BE2C (cell line): ENCODE measurements at regions not wholly inside any gene's neighbourhood (a gene's known extent, or its start where the extent isn't known, plus 50 kb on each side); places are given as distances from the start of the nearest gene placed in this dataset.

Experiments
- DNase-seq: peaks from one replicate; pipeline ENCODE4 v3.0.0-alpha.2; 2020
- H3K27me3 ChIP-seq: fragments of 250-450 bp; sonication (Bioruptor Pico); 2 replicates; pipeline ENCODE4 v1.5.1; 2020; ENCODE audit warnings: mild to moderate bottlenecking
- H3K36me3 ChIP-seq: fragments of 250-450 bp; sonication (Bioruptor Pico); 2 replicates; pipeline ENCODE4 v1.5.1; 2020; ENCODE audit warnings: mild to moderate bottlenecking
- H3K4me1 ChIP-seq: fragments of 250-450 bp; sonication (Bioruptor Pico); 2 replicates; pipeline ENCODE4 v1.5.1; 2020
- H3K4me3 ChIP-seq: 2 replicates; pipeline ENCODE4 v1.5.1; 2011; ENCODE audit warnings: low read depth, low read length
- H3K9me3 ChIP-seq: fragments of 250-450 bp; sonication (Bioruptor Pico); 2 replicates; pipeline ENCODE4 v1.5.1; 2020
- TF ChIP-seq, protein P1 (sequence below): IDR thresholded peaks from 2 replicates; pipeline ENCODE4 v1.5.1; 2012; ENCODE audit warnings: mild to moderate bottlenecking, low read depth, low read length

DNA sequence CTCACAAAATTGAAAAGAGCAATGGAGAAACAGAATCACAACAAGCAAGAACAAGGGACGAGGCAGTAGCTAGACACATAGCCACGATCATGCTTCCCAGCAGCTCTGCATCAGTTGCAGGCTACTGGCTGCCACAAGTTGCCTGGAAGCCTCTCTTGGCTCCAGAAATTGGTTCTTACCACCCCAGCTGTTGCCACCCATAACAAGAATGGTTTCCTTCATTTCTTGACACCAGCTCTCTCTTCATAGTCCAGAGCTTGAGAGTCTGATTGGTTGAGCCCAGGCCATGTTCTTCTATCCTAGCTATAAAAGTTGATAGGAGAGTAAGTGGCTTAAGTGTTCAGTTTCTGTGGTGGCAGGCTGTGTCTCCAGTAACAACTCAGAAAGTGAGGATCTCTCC lies 210.7 kb upstream of the ANKRD55 start:
- Histone ChIP-seq H3K4me3 (no peak overlapping the region), H3K4me1 (no peaks in the 10 kb centered on the region)
- no peak for DNase-seq

DNA sequence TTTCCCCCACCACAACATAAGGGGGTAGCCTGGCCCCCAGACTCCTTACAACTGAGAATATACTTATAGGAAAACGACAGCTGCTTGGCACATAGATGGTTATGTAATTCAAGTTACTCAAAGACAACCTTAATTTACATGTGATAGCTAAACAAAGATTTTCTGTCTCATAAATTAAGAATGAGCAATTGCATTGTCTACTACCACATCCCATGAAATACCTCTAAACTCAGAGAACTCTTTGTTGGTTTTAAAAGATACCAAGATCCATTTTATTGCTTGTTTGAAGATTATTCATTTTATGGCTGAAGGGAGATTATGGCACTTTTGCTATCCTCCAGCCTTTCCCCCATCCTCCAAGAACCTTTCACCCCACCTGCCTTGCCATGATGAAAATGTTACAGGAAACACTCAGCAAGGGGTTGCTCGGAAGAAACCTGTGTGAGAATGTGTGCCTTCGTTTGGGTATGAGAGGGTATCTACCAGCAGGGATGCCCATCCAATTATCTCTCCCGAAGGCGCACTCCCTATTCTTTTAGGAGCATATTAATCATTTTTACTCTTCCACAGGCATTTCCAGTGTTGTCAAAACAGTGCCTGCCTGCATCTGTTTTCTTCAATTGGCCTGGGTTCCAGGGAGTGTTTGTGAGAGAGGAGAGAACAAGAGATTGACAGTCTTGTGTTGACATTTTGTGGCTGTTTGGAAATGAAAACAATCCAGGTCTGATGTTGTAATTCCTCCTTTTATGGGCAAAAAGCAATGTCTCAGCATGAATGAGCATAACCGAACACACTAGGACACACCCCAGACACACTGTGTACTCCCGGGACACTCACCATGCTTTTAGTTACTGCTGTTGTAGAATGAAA lies 208.0 kb upstream of the ANKRD55 start:
- H3K9me3 ChIP-seq, result no peaks in the 10 kb centered on the region

More for the DNA sequence above, 210.7 kb upstream of the ANKRD55 start:
- H3K9me3 ChIP-seq, result no peaks in the 10 kb centered on the region
- H3K27me3 ChIP-seq, result no peaks in the 10 kb centered on the region
- H3K36me3 ChIP-seq, result no peaks in the 10 kb centered on the region
- TF ChIP-seq, protein P1, sequence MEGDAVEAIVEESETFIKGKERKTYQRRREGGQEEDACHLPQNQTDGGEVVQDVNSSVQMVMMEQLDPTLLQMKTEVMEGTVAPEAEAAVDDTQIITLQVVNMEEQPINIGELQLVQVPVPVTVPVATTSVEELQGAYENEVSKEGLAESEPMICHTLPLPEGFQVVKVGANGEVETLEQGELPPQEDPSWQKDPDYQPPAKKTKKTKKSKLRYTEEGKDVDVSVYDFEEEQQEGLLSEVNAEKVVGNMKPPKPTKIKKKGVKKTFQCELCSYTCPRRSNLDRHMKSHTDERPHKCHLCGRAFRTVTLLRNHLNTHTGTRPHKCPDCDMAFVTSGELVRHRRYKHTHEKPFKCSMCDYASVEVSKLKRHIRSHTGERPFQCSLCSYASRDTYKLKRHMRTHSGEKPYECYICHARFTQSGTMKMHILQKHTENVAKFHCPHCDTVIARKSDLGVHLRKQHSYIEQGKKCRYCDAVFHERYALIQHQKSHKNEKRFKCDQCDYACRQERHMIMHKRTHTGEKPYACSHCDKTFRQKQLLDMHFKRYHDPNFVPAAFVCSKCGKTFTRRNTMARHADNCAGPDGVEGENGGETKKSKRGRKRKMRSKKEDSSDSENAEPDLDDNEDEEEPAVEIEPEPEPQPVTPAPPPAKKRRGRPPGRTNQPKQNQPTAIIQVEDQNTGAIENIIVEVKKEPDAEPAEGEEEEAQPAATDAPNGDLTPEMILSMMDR, result no peak

DNA sequence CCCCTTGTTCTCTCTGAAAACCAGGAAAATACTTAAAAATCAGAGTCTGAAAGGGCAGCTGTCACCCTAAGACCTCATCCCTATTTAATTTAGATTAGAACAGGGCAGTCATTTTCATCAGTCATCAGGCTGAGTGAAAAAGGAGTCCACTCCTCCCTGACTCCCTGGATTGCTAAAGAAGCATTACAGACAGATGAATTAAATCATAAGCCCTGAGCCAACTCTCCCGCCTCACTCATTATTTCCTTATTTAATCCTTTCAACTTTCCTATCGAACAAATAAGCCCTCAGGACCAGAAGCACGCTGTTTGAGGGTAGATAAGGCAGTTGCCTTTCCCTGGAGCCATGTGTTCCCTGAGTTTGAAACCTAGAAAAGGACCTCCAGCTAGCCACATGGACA lies 201.9 kb upstream of the ANKRD55 start:
- TF ChIP-seq, protein P1, result no peak
- 0 out of 2 replicates have a peak, but pooled peaks cover 3% of the 10 kb centered on the region for H3K4me1 ChIP-seq
- no peaks in the 10 kb centered on the region for H3K9me3 ChIP-seq
- H3K36me3 ChIP-seq, result no peaks in the 10 kb centered on the region
- H3K4me3 ChIP-seq, result no peak overlapping the region
- H3K27me3 ChIP-seq, result no peaks in the 10 kb centered on the region
- DNase-seq, result no peak

More for the DNA sequence above, 208.0 kb upstream of the ANKRD55 start:
- TF ChIP-seq, protein P1, result no peak
- no peaks in the 10 kb centered on the region for H3K4me1 ChIP-seq
- no peaks in the 10 kb centered on the region for H3K27me3 ChIP-seq
- no peak overlapping the region for H3K4me3 ChIP-seq
- H3K36me3 ChIP-seq, result no peaks in the 10 kb centered on the region
- DNase-seq, result no peak

DNA sequence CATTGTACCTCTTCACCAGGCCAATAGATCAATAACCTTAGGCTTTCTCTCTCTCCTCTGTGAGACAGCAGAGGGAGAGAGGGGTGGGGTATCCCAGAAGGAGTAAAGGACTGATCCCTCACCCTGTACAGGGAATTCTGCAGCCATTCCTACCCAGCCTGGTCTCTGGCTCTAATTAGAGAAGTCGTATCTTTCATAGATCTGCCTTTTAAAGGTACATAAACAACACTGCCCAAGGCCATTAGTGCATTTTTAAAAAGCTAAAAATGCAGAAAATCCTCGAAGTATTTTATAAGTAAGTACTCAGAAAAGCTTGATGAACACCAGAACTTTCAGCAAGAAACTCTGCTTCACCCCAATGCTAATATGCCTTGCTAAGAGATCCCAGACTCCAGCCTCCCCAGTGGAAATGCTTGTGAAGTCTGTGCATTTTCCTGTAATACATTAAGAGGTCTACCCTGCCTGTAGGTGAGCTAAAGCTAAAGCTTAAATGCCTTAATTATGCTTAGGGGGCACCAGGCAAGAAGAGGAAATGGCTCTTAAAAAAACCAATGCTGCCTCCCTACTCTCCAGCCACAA lies 200.0 kb upstream of the ANKRD55 start:
- no peaks in the 10 kb centered on the region for H3K27me3 ChIP-seq
- TF ChIP-seq, protein P1, result no peak
- H3K4me3 ChIP-seq, result no peak overlapping the region
- no peaks in the 10 kb centered on the region for H3K36me3 ChIP-seq
- no peaks in the 10 kb centered on the region for H3K9me3 ChIP-seq
- H3K4me1 ChIP-seq, result peaks cover 9% of the 10 kb centered on the region; the same call in 1 of the 2 replicates
- no peak for DNase-seq

DNA sequence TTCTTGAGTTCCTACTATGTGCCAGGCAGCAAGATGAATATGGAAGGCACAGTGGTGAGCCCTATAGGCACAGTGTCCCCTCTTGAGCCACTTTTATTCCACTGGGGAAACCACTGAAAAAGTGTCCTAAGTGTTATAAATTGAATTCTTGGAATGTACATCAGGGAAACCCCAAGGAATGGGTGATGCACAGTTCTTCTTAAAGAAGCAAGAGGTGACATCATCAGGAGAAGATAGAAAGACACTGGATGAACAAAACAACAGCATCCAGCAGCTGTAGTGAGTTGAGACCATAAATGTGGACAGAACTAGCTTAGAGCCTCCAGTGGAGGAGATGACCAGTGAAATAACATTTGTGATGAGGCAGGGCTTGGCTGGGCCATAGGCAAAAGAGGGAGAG lies 199.2 kb upstream of the ANKRD55 start:
- peaks cover 9% of the 10 kb centered on the region; the same call in 1 of the 2 replicates for H3K4me1 ChIP-seq

More for the DNA sequence above, 199.2 kb upstream of the ANKRD55 start:
- Histone ChIP-seq H3K4me3 (no peak overlapping the region), H3K36me3 (no peaks in the 10 kb centered on the region), H3K27me3 (no peaks in the 10 kb centered on the region), H3K9me3 (no peaks in the 10 kb centered on the region)
- no peak for DNase-seq
- TF ChIP-seq, protein P1, result no peak
